PC-3 (cell line): ENCODE measurements at regions not wholly inside any gene's neighbourhood (a gene's known extent, or its start where the extent isn't known, plus 50 kb on each side); places are given as distances from the start of the nearest gene placed in this dataset.

ENCODE experiments used
- EZH2 ChIP-seq: fragments of 300-600 bp; sonication (generic); IDR thresholded peaks from one replicate; pipeline ENCODE4 v1.6.1; 2017; ENCODE audit warnings: antibody characterized with exemption, mild to moderate bottlenecking, low read length; ENCODE audit not compliant: unreplicated experiment
- EZH2phosphoT487 ChIP-seq: fragments of 300-600 bp; sonication (generic); IDR thresholded peaks from 2 replicates; pipeline ENCODE4 v1.6.1; 2018; ENCODE audit warnings: mild to moderate bottlenecking, antibody characterized with exemption, low read length, borderline replicate concordance
- TF ChIP-seq, protein P1 (sequence below): fragments of 300-600 bp; sonication (generic); conservative IDR thresholded peaks from 2 replicates; pipeline ENCODE4 v1.5.1; 2017; ENCODE audit warnings: antibody characterized with exemption, low read depth, mild to moderate bottlenecking, low read length

DNA sequence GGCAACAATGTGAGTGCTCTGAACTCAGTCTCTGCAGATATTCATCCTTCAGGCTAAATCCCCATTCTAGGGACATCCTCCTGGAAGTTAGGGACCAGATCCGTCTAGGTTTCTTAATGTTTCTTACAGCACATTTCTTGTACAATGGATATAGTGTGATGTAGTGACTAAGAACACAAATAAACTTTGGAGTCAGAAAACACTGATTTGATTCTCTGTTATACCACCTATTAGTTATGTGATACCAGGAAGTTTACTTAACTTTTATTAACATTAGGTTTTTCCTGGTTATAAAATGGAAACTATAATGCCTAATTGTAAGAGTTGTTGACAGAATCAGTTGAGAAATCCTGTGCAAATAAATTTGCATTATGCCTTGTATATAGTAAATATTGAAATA lies 57.6 kb upstream of the KCNQ5 start:
- TF ChIP-seq, protein P1, sequence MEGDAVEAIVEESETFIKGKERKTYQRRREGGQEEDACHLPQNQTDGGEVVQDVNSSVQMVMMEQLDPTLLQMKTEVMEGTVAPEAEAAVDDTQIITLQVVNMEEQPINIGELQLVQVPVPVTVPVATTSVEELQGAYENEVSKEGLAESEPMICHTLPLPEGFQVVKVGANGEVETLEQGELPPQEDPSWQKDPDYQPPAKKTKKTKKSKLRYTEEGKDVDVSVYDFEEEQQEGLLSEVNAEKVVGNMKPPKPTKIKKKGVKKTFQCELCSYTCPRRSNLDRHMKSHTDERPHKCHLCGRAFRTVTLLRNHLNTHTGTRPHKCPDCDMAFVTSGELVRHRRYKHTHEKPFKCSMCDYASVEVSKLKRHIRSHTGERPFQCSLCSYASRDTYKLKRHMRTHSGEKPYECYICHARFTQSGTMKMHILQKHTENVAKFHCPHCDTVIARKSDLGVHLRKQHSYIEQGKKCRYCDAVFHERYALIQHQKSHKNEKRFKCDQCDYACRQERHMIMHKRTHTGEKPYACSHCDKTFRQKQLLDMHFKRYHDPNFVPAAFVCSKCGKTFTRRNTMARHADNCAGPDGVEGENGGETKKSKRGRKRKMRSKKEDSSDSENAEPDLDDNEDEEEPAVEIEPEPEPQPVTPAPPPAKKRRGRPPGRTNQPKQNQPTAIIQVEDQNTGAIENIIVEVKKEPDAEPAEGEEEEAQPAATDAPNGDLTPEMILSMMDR: no peak
- TF ChIP-seq EZH2 (no peak), EZH2phosphoT487 (no peak)
